ENCODE measurements at regions not wholly inside any gene's neighbourhood (a gene's known extent, or its start where the extent isn't known, plus 50 kb on each side); places are given as distances from the start of the nearest gene placed in this dataset.
A peak's percentile ranks its signal among the peaks of the same experiment; 100 is the strongest.

GRCh38 chr11:131223198-131223991 is 147.0 kb upstream of the NTM start:
- no peak for DNase-seq (ENCODE audit: low read depth)
- TF ChIP-seq, protein P1, sequence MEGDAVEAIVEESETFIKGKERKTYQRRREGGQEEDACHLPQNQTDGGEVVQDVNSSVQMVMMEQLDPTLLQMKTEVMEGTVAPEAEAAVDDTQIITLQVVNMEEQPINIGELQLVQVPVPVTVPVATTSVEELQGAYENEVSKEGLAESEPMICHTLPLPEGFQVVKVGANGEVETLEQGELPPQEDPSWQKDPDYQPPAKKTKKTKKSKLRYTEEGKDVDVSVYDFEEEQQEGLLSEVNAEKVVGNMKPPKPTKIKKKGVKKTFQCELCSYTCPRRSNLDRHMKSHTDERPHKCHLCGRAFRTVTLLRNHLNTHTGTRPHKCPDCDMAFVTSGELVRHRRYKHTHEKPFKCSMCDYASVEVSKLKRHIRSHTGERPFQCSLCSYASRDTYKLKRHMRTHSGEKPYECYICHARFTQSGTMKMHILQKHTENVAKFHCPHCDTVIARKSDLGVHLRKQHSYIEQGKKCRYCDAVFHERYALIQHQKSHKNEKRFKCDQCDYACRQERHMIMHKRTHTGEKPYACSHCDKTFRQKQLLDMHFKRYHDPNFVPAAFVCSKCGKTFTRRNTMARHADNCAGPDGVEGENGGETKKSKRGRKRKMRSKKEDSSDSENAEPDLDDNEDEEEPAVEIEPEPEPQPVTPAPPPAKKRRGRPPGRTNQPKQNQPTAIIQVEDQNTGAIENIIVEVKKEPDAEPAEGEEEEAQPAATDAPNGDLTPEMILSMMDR (IDR thresholded peaks at IDR 0.05; ENCODE audit: insufficient read depth, low read depth, low read length, missing control alignments) = no peak
- H3K4me3 ChIP-seq (ENCODE audit: low read depth, low read length) = no peak overlapping the region

DNA sequence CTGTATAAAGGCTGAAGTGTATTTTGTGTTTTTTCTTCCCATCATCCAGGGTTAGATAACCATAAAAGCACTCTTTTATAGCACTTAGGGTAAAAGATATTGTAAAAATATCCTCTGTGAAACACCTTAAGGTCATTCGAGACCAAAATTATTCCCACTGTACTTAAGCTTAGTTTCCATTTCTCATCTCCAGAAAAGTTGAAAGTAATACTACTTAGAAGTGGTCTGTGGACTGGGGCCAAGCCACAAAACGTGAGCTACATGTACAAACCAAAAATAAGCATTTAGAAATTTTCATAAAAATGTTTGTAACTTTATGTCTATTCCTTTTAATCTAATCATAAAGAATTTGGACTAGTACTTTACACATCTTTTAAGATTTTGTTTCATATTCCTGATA is 142.0 kb upstream of the NTM start:
- DNase-seq (ENCODE audit: low read depth) = peak; percentile 17

GRCh38 chr11:131229221-131229620 is 141.2 kb upstream of the NTM start:
- TF ChIP-seq, protein P1 (IDR thresholded peaks at IDR 0.05; ENCODE audit: insufficient read depth, low read depth, low read length, missing control alignments) = no peak
- no peak overlapping the region for H3K4me3 ChIP-seq (ENCODE audit: low read depth, low read length)
- DNase-seq (ENCODE audit: low read depth) = no peak

More for the DNA sequence above, 142.0 kb upstream of the NTM start:
- no peak overlapping the region for H3K4me3 ChIP-seq (ENCODE audit: low read depth, low read length)
- TF ChIP-seq, protein P1 (IDR thresholded peaks at IDR 0.05; ENCODE audit: insufficient read depth, low read depth, low read length, missing control alignments) = no peak

GRCh38 chr11:131231317-131231940 is 139.0 kb upstream of the NTM start:
- no peak for DNase-seq (ENCODE audit: low read depth)
- TF ChIP-seq, protein P1 (IDR thresholded peaks at IDR 0.05; ENCODE audit: insufficient read depth, low read depth, low read length, missing control alignments) = no peak
- no peak overlapping the region for H3K4me3 ChIP-seq (ENCODE audit: low read depth, low read length)

DNA sequence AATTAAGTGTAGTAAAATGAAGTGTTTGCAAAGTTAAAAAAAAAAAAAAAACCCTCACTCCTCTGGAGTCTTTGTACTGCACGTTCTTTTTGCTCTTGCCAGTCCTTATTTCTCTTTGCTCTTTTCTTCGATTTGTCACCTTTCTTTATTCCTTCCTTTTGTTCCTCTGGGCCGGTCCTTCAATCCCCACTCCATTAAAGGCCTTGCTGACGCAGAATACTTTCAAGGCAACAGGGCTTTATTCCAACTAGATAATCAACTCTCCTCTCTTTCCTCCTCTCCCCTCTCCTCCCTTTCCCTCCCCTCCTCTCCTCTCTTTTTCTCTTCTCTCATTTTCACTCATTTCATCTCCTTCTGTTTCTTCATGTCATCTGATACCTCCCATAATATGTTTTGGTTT is 138.2 kb upstream of the NTM start:
- TF ChIP-seq, protein P1 (IDR thresholded peaks at IDR 0.05; ENCODE audit: insufficient read depth, low read depth, low read length, missing control alignments) = no peak
- H3K4me3 ChIP-seq (ENCODE audit: low read depth, low read length) = no peak overlapping the region
- DNase-seq (ENCODE audit: low read depth) = no peak

GRCh38 chr11:131234221-131234620 is 136.2 kb upstream of the NTM start:
- H3K4me3 ChIP-seq (ENCODE audit: low read depth, low read length) = no peak overlapping the region
- TF ChIP-seq, protein P1 (IDR thresholded peaks at IDR 0.05; ENCODE audit: insufficient read depth, low read depth, low read length, missing control alignments) = no peak
- DNase-seq (ENCODE audit: low read depth) = no peak
